ENCODE measurements at regions not wholly inside any gene's neighbourhood (a gene's known extent, or its start where the extent isn't known, plus 50 kb on each side); places are given as distances from the start of the nearest gene placed in this dataset.
A peak's percentile ranks its signal among the peaks of the same experiment; 100 is the strongest.

DNA sequence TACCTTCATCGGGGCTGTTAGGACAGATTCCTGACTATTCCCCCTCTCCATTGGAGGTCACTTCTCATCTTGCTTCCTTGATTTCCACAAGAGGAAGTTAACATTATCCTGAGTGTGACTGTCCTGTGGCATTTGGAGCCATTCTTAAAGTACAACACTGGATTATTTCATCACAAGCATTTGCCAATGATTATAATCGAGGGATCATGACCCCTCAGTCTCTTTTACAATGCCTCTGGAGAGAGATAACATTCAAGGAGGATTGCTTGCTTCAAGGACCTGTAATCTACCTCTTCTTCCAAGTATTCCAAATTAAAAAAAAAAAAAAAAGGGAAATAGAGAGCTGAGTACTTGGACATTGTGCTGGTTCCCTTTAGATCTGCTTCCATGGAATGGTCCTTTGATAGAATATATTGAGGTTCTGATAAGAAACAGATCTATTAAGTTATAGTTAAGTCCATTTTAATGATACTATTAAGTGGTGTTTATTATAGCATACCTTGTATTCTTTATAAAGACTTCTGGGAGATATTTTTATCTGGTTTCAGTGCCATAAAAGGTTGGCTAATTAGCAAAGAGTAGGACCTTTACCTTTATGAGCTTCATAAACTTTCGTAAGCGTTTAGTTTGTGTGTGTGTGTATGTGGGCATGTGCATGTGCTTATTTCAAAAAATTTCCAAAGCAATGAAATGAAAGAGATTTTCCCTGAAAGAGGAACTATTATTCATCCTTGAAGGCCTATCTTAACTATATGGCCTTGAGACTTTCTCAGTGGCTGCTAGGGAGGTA lies 469.1 kb downstream of the DHX35 start:
- no peak for DNase-seq

DNA sequence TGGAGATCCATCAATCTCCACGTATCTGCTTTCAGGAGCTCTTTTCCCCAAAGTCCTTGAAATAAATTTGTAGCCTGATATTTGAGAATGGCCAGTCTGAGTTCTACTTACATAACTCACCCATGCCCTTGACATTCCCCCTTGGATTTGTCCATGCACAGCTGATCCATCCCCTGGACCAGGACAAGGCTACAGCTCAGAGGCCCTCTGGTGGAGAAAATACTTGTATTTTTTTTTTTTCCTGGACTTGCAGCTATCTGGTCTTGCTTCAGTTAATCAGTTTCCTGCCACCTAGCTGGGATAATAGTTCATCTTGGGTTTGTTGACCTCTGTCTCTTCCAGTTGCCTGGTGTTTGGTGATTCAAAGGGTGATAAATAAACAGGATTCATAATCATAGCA lies 467.6 kb downstream of the DHX35 start:
- DNase-seq: peak; percentile 31

GRCh38 chr20:39424962-39425678 lies 463.0 kb downstream of the DHX35 start:
- DNase-seq: no peak

GRCh38 chr20:39421571-39422105 lies 459.5 kb downstream of the DHX35 start:
- peak; percentile 78 for DNase-seq

- DNase-seq: no peak
Measured at GRCh38 chr20:39412091-39412490, 449.9 kb downstream of the DHX35 start.

- DNase-seq: no peak
Measured at GRCh38 chr20:39399463-39399862, 437.3 kb downstream of the DHX35 start.

DNA sequence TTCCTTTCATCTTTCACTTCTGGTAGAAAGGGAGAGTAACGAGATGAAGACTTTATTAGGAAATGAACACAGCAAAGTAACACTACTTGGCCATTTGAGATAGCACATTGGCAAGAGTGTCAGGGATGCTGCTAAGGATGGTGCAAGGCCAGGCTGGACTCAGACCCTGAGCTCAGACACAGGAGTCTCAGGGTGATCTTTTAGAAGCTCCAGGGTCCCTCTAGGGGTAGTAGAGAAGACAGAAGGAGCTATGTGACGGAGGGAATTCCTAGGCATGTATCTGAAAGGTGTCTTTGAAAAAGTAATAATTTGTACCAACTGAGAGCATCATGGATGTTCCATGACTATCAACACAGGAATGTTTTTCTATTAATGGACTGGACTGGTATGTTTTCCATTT lies 436.5 kb downstream of the DHX35 start:
- DNase-seq: peak; percentile 9

GRCh38 chr20:39397646-39398045 lies 435.5 kb downstream of the DHX35 start:
- DNase-seq: no peak

GRCh38 chr20:39395478-39396291 lies 433.5 kb downstream of the DHX35 start:
- DNase-seq: no peak

DNA sequence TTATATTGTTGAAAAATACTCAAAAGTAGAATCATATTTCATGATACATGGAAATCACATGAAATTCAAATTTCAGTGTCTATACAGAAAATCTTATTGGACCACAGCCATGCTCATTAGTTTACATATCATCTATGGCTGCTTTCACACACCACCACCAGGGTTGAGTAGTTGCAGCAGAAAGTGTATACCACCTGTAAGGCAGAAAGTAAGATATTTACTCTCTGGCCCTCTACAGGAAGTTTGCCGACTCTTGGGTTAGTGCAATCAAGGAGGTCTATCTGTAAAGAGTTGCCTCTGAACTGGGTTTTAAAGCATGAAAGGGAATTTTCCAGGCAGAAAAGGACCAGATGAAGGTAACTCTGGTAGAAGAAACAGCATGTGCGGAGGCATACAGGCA lies 432.3 kb downstream of the DHX35 start:
- no peak for DNase-seq

DNA sequence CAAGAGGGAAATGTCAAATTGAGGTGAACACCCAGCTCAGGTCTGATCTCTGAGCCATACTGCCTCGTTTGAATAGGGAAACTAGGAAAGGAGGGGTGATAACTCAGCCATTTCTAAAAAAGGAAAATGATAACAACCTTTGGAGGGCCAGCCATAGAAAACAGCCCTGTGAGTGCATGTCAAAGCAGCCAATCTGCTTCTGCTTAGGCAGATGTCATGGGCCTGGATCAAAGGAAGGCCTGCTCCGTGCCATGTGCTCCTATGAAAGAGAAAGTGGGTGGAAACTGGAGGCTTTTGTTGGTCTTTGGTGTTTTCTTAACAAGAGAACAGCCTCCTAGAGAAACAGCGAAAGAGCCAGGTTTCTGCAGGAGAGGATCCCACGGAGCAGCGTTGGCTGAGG lies 428.0 kb downstream of the DHX35 start:
- no peak for DNase-seq

- DNase-seq: no peak
Measured at GRCh38 chr20:39381595-39381994, 419.5 kb downstream of the DHX35 start.

DNA sequence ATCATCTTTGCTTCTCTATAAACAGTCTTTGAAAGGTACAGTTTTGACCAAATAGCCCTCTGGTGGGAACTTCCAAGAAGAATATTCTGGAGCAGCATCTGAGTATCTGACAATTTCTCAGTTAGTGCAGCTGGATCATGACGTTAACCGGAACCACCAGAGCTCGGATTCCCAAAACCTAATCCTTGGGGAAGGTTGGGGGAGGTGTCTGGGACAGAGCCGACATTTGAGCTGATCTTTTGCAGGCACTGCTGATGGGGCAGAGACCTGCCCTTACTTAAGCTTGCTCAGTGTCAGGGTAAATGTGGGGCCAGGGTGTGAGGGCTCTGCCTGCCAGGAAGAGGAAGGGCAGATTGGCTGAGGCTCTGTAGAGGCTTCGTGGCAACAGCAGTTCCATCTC lies 416.6 kb downstream of the DHX35 start:
- DNase-seq: no peak

GRCh38 chr20:39376788-39377187 lies 414.6 kb downstream of the DHX35 start:
- DNase-seq: no peak

GRCh38 chr20:39364320-39364719 lies 402.2 kb downstream of the DHX35 start:
- DNase-seq: no peak

DNA sequence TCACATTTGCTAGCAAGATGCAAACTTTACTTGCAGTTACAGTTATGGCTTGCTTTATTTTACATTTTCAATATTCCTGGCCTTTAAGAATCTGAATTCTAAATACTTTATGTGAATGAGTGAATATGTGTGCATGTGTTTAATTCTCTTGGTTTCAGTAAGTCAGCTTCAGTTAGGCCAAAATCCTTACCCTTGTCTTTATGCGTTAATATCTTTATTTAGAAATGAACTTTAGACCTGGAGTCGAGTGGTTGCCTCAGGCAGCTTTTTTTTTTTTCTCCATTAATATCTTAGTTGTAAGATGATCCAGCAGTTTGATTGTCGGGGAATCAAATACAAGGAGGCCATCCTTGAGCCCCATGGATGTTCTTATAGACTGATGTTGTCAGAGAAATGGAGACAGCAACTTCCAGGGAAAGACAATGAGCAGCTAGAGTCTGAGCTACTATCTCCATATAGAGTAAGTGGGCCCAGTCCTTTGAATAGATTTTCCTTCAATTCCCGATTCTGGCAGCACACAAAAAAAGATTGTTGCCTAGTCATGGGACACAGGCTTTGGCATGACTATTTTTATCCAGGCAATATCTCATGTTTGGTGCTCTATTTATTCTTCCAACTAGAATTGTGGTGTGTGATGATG lies 398.0 kb downstream of the DHX35 start:
- DNase-seq: no peak

- DNase-seq: no peak
Measured at GRCh38 chr20:39358052-39358451, 395.9 kb downstream of the DHX35 start.

GRCh38 chr20:39356908-39357307 lies 394.8 kb downstream of the DHX35 start:
- DNase-seq: peak; percentile 43

GRCh38 chr20:39349240-39349639 lies 387.1 kb downstream of the DHX35 start:
- no peak for DNase-seq

GRCh38 chr20:39347626-39348025 lies 385.5 kb downstream of the DHX35 start:
- no peak for DNase-seq

DNA sequence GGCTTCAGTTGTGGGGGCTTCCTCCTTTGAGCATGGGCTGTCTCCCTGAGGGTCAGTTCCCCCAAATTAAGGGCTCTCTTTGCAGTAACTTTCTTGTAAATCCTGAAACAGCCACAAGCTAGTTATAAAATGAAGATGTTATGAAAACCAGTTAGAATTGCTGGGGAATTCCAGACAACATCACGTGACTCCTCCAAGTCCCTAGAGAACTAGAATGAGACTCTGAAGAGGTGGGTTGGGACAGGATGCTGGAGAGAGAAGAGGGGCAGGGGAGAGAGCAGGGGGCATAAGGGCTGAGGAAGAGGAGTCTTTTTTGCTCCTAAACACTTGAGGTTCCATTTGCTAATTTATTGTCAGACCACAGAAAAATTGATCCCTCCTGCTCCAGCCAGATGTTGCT lies 380.3 kb downstream of the DHX35 start:
- no peak for DNase-seq

- peak; percentile 50 for DNase-seq
Measured at GRCh38 chr20:39338469-39339376, 376.6 kb downstream of the DHX35 start.
